LNCaP clone FGC (cell line): ENCODE measurements at regions not wholly inside any gene's neighbourhood (a gene's known extent, or its start where the extent isn't known, plus 50 kb on each side); places are given as distances from the start of the nearest gene placed in this dataset.

Experiments used
- DNase-seq: peaks from one replicate; pipeline ENCODE4 v3.0.0-alpha.2; 2011; ENCODE audit warnings: low read depth
- H3K4me3 ChIP-seq: 2 replicates; pipeline ENCODE4 v1.5.1; 2011; ENCODE audit warnings: mild to moderate bottlenecking, low read depth, low read length, control low read depth
- CTCF ChIP-seq: IDR thresholded peaks from 2 replicates; pipeline ENCODE4 v1.5.1; 2012; ENCODE audit warnings: mild to moderate bottlenecking; ENCODE audit not compliant: control insufficient read depth, insufficient read depth; ENCODE audit errors: extremely low read depth

- H3K4me3 ChIP-seq = no peak overlapping the region
- no peak for TF ChIP-seq CTCF
- DNase-seq = no peak
These were observed 511.5 kb downstream of the ZNF608 start for GRCh38 chr5:124234770-124235562.

GRCh38 chr5:124234022-124234769 lies 512.2 kb downstream of the ZNF608 start:
- H3K4me3 ChIP-seq = no peak overlapping the region
- TF ChIP-seq CTCF = no peak
- no peak for DNase-seq

GRCh38 chr5:124232515-124232914 lies 513.9 kb downstream of the ZNF608 start:
- no peak for DNase-seq
- no peak overlapping the region for H3K4me3 ChIP-seq
- TF ChIP-seq CTCF = no peak

GRCh38 chr5:124231802-124232201 lies 514.6 kb downstream of the ZNF608 start:
- H3K4me3 ChIP-seq = no peak overlapping the region
- no peak for DNase-seq
- no peak for TF ChIP-seq CTCF

GRCh38 chr5:124231230-124231629 lies 515.2 kb downstream of the ZNF608 start:
- DNase-seq = no peak
- no peak overlapping the region for H3K4me3 ChIP-seq
- no peak for TF ChIP-seq CTCF

- TF ChIP-seq CTCF = no peak
- DNase-seq = no peak
- H3K4me3 ChIP-seq = no peak overlapping the region
These were observed 516.0 kb downstream of the ZNF608 start for GRCh38 chr5:124230456-124230855.
